Posterior cingulate gyrus (tissue), 11 donors: ENCODE measurements at regions not wholly inside any gene's neighbourhood (a gene's known extent, or its start where the extent isn't known, plus 50 kb on each side); places are given as distances from the start of the nearest gene placed in this dataset.

Source experiments
- DNase-seq, 10 donors: peaks; one replicate each; pipeline versions ENCODE4 v3.0.0 to v3.0.0-alpha.2; 2020 to 2021; ENCODE audit warnings: mixed read lengths in 3 of 10
- intact Hi-C: fragments of 100-400 bp; cut with DNase I; formaldehyde crosslinking; loops from one replicate; pipeline ENCODE4 v1.15.1; 2023

DNA sequence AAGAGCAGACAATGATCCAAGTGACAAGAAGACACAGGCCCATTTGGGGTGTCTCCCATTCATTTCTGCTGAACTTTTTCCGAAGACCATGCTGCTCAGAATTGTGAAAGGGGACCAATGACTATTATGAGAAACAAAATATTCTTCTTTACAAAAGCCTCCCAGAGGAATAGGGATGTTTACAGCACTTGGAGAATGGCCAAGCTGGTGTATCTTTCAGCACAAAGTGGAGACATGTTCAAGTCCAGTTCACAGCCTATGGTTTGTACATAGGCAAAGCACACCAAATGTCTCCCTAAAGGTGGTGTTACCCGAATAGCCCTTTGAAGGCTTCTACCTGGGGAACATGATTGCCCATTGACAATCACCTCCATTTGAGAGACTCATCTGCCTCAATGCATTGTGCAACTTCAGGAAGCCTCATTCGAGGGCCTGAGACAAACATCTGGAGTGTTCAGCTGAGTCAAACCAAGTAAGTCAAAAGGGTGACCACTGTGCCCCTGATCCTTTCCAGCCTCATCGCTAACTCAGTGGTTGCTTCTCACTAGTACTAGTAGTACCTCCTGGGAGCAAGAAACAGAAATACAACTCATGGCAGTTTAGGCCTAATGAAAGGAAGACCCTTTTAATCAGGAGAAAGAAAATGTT is 451.0 kb upstream of the MARCKS start:
- intact Hi-C loops, result no loop called here
- DNase-seq, result no peak

DNA sequence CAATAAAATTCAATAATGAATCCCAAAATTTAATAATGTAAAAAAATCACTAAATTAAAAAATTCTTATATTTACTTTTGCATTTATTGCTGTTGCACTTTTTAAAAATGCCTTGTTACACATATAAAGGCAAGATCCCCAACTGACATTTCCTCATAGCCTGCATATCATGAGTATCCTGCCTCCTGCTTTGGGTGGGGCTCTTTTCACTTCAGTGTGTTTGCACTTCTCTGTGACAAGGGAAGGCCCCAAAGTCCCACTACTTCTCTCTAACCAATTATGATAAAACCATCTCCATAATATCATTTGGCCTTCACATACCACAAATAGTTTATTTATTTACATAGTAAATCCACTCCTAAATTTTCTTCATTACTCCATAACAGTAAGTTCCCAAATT is 446.1 kb upstream of the MARCKS start:
- intact Hi-C loops, result loop anchor here (5.0 kb wide), 1 partner anchor 446 kb away; the partner anchor contains the start of gene MARCKS
- DNase-seq, result no peak

DNA sequence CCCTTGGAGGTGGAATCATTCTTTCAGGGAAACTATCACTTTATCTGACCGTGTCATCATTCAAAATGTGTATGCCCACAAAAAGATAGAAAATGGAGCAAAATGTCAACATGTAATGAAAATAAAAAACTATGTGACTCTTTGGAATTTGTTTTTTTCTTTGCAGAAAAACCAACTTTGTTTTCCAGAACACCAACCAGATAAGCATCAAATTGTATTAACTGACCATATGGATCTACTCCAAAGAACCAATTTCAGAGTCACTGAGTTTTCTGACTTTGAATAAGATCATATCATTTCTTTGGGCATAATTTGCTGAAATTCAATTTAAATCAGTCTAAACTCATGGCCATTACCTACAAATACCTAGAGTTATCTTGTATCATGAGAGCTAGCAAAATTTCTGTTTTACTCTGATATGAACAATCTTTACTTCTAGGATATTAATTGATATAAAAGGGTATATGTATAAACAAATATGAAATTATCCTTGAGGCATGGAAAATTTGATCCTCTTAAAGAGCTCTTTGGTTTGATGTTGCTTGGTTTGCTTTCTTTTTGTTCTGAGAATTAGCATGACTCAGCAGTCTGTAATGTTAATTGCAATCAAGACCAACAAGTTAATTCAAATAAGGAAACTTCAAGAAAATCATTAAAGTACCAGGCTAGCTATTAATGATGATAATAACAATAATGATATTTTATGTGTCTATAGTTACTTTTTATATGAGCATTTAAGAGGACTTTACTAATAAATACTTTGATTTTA is 444.4 kb upstream of the MARCKS start:
- intact Hi-C loops, result loop anchor here (5.0 kb wide), 1 partner anchor 445 kb away; the partner anchor contains the start of gene MARCKS
- DNase-seq, result no peak

DNA sequence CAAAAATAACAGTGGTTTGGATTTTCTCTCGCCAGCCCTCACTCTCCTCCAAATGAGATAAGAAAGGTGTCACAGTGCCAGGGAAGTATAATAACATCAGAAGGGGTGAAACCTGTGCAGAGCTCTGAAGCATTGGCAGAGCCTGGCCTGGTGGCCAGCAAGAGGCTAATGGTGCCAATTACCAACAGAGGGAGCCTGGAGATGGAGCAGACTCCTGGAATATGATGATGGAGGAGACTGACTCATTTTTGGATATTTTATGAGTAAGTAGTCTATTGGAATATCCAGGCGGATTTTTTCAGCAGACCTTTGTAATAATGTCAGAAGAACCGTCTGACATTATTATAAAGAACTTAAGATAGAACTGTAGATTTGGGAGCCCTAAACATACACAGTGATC is 442.6 kb upstream of the MARCKS start:
- intact Hi-C loops, result loop anchor here (5.0 kb wide), 1 partner anchor 443 kb away; the partner anchor contains the start of gene MARCKS
- peak in 2 of 10 donors; percentile 20 to 70 for DNase-seq

DNA sequence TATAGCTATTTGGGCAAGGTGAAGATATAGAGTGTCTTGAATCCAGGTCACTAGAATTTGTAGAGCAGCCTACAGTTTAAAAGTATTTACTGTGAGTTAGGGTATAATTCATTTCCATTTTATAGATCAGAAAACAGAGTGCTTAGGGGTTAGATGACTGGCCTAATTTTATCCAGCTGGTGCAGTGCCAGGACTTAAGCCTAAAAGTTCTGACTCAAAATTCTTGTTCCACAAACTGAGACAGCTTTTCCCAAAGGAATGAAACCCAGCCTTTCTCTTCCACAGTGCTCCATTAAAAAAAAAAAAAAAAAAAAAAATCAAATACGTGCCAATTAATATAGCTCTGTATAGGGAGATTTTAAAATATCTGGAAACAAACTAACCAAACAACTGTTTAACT is 441.0 kb upstream of the MARCKS start:
- intact Hi-C loops, result no loop called here
- no peak for DNase-seq

DNA sequence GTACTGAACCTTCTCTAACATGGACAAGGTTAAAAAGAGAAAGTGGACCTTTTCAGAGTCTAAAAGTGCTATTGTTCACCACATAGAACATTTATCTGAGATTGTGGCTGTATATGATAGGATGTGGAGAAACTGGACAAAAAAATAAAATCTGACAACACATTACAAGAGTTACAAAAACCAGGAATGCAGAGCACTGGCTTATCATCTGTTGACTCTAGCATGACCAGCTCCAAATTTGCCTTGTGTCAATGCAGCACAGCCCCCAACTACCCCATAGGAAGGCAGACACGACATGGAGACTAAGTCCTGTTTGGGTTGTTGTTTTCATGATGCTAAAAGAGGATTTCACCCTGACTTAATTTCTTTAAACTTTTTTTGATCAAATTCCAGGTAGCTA is 436.9 kb upstream of the MARCKS start:
- intact Hi-C loops, result no loop called here

DNA sequence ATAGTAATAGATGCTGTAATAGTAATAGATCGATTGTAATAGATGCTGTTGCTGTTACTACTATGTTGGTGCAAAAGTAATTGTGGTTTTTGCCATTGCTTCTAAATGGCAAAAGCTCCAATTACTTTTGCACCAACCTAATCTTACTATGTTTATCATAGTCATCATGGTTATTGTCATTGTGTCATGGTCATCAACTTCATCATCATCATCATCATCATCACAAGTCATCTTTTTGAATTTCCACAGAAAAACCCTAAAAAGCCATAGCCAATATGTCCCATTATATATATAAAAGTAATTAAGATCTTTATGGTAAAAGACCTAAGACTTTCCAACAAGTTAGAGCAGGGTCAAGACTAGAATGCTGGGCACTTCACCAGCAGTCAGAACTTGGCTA is 435.1 kb upstream of the MARCKS start:
- intact Hi-C loops, result no loop called here
- no peak for DNase-seq

More for the DNA sequence above, 436.9 kb upstream of the MARCKS start:
- no peak for DNase-seq

DNA sequence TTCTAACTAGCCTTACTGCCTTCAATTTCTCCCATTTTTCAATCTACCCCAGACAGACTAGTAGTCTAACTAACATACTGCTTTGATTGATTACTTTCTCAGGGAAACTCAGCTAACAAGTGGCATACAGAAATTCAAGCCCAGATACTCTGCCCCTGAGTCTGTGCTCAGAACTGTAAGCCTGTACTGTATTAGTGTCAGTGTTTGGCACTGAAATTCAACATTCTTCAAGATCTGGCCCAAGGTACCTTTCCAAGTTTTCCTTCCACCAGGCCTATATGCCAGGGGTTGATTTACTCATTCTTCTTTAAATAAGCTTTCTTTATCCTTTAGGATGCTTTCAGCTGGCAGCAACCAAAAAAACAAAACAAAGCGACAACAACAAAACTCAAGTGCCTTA is 433.2 kb upstream of the MARCKS start:
- no peak for DNase-seq
- intact Hi-C loops, result no loop called here

DNA sequence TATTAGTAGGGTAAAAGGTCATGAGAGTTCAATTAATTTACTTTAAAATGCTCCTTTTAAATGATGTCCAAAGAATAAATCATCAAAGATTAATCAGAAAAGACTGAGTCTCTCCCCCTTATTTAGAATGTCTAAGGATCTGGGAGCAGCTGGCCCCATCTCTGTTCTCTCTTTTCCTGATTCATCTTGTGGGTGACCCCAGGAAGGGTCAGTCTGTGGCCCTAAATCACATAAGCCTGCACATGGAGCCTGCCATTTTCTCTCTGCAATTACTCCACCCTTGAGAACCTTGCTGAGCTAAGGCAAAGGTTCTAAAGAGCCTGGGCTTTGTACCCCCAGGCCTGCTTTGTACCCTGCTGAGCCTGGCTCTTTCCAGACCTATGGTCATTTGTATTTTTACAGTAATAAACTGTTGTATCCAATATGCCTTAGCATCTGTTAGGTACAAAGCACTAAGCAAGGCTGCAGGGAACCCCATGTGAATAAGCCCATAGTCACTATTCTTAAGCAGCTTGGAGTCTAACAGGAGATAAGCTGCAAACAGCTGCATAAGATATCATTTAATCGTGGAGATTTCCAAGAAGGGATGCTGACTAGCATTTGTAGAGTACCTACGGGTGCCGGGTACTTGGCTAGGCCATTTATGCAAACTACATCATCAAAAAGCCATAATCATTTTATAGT is 431.0 kb upstream of the MARCKS start:
- intact Hi-C loops, result no loop called here
- DNase-seq, result no peak

DNA sequence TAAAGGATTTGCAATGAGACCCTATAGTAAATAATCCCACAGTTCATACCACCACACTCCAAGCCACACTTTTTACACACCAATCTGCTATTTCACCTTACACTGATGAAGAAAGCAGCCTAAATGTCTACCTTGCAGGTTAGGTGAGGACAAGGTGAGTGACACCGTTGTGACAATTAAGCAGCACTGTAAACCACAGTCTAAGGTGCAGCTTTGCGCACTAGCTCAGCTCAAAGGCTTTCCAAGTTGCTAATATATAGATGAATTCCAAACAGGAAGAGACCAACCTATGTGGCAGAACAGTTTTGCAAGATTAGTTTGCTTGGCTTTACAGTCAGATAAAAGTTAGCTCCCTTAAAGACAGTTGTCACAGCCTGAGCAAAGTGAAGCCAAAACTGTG is 429.5 kb upstream of the MARCKS start:
- DNase-seq, result no peak

DNA sequence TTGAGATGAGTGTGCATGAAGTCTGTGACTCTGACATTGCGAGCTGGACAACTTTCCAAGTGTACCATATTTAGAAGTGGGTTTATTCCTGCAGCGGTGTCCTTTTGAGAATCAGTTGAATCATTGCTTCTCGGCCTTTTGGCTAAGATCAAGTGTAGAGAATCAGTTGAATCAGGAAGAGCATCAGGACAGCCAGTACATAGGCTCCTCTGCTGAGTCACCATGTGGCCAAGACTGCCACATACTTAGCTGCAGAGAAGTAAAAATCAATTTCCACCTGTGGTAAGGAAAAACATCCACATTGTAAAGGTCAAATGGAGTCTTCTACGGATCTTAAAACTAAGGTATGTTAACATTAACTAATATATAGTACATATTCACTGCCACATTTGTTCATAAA is 428.4 kb upstream of the MARCKS start:
- intact Hi-C loops, result no loop called here

More for the DNA sequence above, 429.5 kb upstream of the MARCKS start:
- intact Hi-C loops, result no loop called here

DNA sequence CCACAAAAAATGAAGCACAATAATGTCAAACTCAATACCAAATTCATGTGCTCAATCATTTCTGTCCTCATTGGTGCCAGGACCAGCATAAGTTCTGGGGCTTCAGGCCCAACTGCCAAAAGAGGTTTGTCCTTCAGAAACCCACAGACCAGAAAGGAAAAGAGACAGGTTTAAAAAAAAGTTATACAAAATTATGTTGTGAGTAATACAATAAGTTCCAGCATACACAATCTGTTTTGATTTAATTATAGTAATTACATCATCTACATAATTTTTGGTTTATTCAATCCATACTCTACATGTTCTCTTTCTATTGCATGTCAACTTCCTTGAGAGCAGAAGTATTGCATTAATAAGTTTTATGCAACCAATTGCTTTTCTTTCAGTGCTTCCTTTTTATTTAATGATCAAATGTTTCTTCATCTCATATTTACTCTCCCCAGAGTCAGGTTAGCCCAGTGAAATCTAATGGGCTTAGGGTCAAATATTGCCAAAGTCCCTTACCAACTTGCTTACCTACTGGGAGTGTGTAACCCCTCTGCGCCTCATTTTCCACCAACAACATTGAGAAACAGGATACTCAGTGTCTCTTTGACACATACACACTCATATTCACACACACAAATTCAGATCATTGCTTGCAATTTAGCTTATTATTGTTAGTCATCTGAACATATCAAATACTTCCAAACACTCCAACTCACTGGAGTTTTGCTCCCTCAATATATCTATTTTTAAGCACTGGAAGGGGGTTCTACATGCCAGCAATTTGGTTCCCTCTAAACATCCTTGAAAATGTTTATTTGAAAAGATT is 424.4 kb upstream of the MARCKS start:
- intact Hi-C loops, result no loop called here
- no peak for DNase-seq

More for the DNA sequence above, 428.4 kb upstream of the MARCKS start:
- DNase-seq, result no peak

DNA sequence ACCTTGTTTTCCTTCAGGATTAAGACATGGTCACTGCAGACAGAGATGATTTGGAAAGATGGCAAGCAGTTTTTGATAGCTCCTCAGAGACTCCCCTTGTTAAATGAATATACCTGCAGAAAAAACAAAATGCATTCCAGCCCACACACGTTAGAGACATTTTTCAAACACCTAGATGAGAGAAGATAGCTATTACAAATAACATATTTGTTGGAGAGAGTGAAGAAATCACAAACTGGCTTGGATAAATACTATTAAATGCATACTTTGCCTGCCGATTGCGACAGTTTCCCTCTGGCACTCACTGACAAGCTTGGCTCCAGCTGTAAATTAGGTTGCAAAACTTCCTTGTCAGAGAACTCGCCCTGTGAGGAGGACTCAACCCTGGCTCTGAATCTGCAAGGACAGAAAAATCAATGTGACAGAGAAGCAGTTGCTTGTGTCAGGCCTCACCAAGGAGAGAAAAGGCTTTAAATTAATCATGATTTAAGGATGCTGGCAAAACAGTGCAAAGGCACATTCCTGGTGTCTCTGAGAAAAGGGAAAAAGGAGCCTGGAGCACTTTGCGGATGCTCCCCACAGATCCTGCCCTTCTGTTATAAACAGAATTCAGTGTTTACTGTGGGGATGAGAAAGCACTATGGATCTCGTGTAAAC is 423.7 kb upstream of the MARCKS start:
- intact Hi-C loops, result no loop called here
- no peak for DNase-seq

DNA sequence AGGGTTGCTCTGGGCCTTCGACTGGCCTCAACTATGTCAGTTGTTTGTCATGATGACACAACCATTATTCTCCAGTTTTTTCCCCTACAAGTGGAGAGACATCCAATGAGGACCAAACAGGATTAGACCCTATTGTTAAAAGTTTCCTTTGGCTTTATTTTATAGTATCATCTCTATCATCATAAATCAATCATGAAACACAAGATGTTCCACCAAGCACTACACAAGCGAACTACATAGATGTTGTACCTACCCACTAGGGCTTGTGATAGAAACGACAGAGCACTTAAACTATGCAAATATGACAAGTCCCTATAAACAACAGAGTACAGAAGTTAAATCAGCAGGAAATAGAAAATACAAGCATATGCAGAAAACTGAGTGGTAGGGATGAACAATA is 422.5 kb upstream of the MARCKS start:
- intact Hi-C loops, result no loop called here

DNA sequence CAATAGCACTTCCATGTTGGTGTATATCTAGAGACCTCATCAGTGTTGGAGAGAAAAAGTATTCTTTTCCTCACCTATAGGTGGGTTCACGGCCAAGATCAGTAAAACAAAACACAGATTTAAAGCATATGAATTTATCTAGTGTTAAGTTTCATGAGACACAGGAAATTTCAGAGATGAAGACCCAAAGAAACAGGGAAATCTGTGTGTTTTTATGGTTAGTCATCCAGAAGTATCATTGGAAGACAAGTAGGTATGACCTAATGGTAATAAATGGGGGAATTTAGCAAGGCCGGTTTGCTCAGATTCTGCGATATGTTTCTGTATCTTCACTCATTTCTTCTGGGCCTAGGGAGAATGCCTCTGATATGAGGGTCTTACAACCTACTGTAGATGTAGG is 419.6 kb upstream of the MARCKS start:
- no peak for DNase-seq
- intact Hi-C loops, result no loop called here

More for the DNA sequence above, 422.5 kb upstream of the MARCKS start:
- DNase-seq, result no peak

DNA sequence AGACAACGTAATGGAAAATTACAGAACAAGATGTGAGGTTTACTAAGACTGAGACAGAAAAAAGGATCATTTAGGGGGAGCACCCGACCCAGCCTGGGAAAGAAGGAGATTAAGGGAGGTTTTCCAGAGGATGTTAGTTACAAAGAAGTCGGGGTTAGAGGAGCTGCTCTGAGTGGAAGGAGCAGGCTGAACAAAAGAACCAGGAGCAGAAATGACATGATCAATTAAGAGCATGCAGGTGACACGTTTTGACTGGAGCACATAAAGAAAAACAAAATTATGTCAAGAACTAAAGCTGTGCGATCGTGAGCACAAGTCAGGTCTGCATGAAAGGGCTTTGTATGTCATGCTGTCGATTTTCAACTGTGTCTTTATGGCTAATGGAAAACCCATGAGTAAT is 417.3 kb upstream of the MARCKS start:
- intact Hi-C loops, result no loop called here
- DNase-seq, result no peak

DNA sequence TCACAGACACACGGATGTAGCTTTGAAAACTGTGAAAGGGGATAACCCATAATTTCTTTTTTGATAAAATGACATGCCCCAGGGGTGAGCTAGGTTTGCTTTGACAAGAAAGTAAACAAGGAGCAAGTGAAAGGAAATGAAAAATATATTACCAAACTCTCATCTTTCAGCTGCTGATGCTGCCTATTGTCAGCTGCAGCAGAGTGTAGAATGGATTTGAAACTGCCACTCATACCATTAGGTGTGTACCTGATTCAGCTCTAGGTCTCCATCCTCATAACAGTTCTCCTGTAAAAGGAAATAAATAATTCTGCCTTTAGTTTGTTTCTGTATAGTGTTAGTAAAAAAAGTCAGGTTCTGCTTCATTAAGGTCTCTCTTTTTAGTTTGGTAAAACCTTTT is 415.1 kb upstream of the MARCKS start:
- intact Hi-C loops, result no loop called here
- DNase-seq, result no peak

DNA sequence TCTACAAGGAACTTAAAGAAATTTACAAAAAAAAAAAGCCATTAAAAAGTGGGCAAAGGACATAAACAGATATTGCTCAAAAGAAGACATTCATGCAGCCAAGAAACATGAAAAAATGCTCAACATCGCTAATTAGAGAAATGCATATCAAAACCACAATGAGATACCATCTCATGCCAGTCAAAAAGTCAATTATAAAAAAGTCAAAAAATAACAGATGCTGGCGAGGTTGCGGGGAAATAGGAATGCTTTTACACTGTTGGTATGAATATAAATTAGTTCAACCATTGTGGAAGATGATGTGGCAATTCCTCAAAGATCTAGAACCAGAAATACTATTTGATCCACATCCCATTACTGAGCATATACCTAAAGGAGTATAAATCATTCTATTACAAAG is 411.9 kb upstream of the MARCKS start:
- intact Hi-C loops, result no loop called here
- no peak for DNase-seq

DNA sequence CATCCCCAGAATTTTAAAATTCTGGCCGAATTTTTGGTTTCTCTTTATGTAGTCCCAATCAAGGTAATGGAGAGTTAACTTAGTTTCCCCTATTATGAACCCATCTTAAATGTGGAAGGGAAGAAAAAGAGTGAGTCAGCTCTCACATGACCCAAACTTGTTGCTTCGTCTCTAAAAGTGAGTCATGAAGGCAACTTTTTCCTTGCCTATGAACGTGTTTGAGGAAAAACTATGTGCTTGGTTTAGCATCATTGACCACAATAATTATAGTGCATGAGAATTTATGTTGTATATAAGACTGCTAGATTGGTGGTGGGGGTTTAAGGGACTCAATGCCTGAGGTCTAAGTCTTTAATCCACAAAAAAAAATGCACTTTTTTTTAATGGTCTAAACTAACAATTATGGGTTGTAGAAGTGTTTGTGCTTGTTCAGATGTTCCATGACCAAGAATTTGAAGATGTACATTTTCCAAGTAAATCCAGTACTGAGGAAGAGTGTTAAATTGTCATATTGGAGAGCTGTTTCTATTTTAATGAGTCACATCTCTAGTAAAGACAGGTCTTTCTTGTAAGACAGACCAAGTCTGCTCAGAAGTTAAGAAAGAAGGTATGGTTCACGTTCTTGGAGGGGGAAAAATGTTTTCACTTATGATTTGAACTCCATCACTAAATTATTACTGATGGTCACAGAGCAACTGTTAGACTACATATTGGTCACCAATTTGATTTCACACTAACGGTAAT is 409.9 kb upstream of the MARCKS start:
- intact Hi-C loops, result no loop called here
- no peak for DNase-seq
